HepG2 (cell line): ENCODE measurements at regions not wholly inside any gene's neighbourhood (a gene's known extent, or its start where the extent isn't known, plus 50 kb on each side); places are given as distances from the start of the nearest gene placed in this dataset.

Experiments used
- ATAC-seq: fragments of 200-7000 bp; cut with Tn5 transposase; 3 replicates; pipeline ENCODE4 v1.9.1; 2020; ENCODE audit warnings: mild to moderate bottlenecking, moderate library complexity
- BruUV-seq: library from RNA; stranded (reverse); fragments of 400-500 nt; replicated peaks from 2 replicates; lab custom pipeline; 2021; lab: Mats Ljungman, UMichigan
- CTCF ChIA-PET: fragments of 300-600 bp; formaldehyde crosslinking; extraction: SDS; loops from one replicate; lab custom pipeline; 2021; ENCODE audit warnings: low total read pairs, inconsistent platforms, low intra/inter-chr PET ratio; lab: Yijun Ruan, JAX
- POLR2A ChIA-PET: fragments of 350-600 bp; sonication (Branson Sonifier 250); formaldehyde crosslinking; loops from one replicate; lab custom pipeline; 2020; ENCODE audit warnings: antibody characterized with exemption, inconsistent platforms; lab: Yijun Ruan, JAX
- DNase-seq: peaks from one replicate; pipeline ENCODE4 v3.0.0-alpha.2; 2015; ENCODE audit warnings: low spot score
- FAIRE-seq: peaks from 3 replicates; lab custom pipeline; 2011; peaks lifted over from hg19 to GRCh38; lab: Jason Lieb, UNC
- H2AFZ ChIP-seq: one replicate; pipeline ENCODE4 v1.6.1; 2011; ENCODE audit warnings: low read length, inconsistent platforms
- H3K27ac ChIP-seq: fragments of 300-600 bp; 3 replicates; pipeline ENCODE4 v1.8.0; 2011; ENCODE audit warnings: mixed run types, mild to moderate bottlenecking, mixed read lengths, low read length, inconsistent platforms; ENCODE audit not compliant: insufficient read depth; ENCODE audit errors: extremely low read length
- H3K27me3 ChIP-seq, 2 experiments: fragments of 200-600 bp in 1 of 2; 2 replicates in 1 of 2; 3 replicates in 1 of 2; pipeline versions ENCODE4 v1.6.0 to v1.8.0; 2011; ENCODE audit warnings: low read length in 2 of 2, mild to moderate bottlenecking in 2 of 2, moderate library complexity in 2 of 2, inconsistent platforms in 1 of 2; ENCODE audit not compliant: insufficient read depth in 2 of 2, control insufficient read depth in 1 of 2
- H3K36me3 ChIP-seq, 2 experiments: fragments of 200-600 bp in 1 of 2; replicated peaks in 1 of 2; 2 replicates in 1 of 2; 3 replicates in 1 of 2; pipeline versions ENCODE4 v1.5.1 to v1.8.0; 2011; ENCODE audit warnings: low read length in 2 of 2, inconsistent platforms in 1 of 2; ENCODE audit not compliant: insufficient read depth in 2 of 2, control insufficient read depth in 1 of 2
- H3K4me1 ChIP-seq: 2 replicates; pipeline ENCODE4 v1.5.1; 2012; ENCODE audit warnings: low read length, inconsistent platforms; ENCODE audit not compliant: insufficient read depth
- H3K4me2 ChIP-seq: 2 replicates; pipeline ENCODE4 v1.6.0; 2011; ENCODE audit warnings: low read depth, low read length, inconsistent platforms
- H3K4me3 ChIP-seq, 3 experiments: fragments of 200-600 bp in 1 of 3; sonication (generic), shearing (Covaris generic) in 1 of 3; replicated peaks in 1 of 3; 2 replicates each; pipeline ENCODE4 v1.5.1; 2011 to 2016; ENCODE audit warnings: low read length in 3 of 3, inconsistent platforms in 2 of 3, low read depth in 2 of 3, mild to moderate bottlenecking in 2 of 3, control low read depth in 1 of 3, mixed read lengths in 1 of 3; ENCODE audit not compliant: insufficient read depth in 1 of 3
- H3K79me2 ChIP-seq: one replicate; pipeline ENCODE4 v1.6.1; 2011; ENCODE audit warnings: low read length, inconsistent platforms; ENCODE audit not compliant: insufficient read depth
- H3K9ac ChIP-seq: 2 replicates; pipeline ENCODE4 v1.6.0; 2011; ENCODE audit warnings: mild to moderate bottlenecking, low read depth, low read length, inconsistent platforms; ENCODE audit not compliant: insufficient read depth
- H3K9me3 ChIP-seq: 2 replicates; pipeline ENCODE4 v1.5.1; 2012; ENCODE audit warnings: mild to moderate bottlenecking, low read length
- H4K20me1 ChIP-seq: 2 replicates; pipeline ENCODE4 v1.6.0; 2011; ENCODE audit warnings: inconsistent platforms, mild to moderate bottlenecking, low read length, moderate library complexity; ENCODE audit not compliant: insufficient read depth
- ATF7 ChIP-seq, 2 experiments: fragments of 450-650 bp in 1 of 2; sonication (generic) in 1 of 2; formaldehyde crosslinking in 1 of 2; IDR thresholded peaks; 2 replicates each; pipeline versions ENCODE4 v1.4.0 to v1.6.1; 2016 to 2020; ENCODE audit warnings: antibody characterized with exemption in 1 of 2, mild to moderate bottlenecking in 1 of 2, missing genetic modification reagents in 1 of 2
- CREB1 ChIP-seq, 2 experiments: fragments of 450-650 bp in 1 of 2; IDR thresholded peaks; 2 replicates each; pipeline ENCODE4 v1.6.1; 2016 to 2017; ENCODE audit warnings: control low read depth in 1 of 2, mild to moderate bottlenecking in 1 of 2, missing compliant biosample characterization in 1 of 2, missing genetic modification characterization in 1 of 2
- FLYWCH1 ChIP-seq: sonication (generic); formaldehyde crosslinking; IDR thresholded peaks from 2 replicates; pipeline ENCODE4 v1.8.1; 2023; ENCODE audit warnings: mild to moderate bottlenecking, missing genetic modification reagents
- SOX5 ChIP-seq: IDR thresholded peaks from 2 replicates; pipeline ENCODE4 v1.6.1; 2016; ENCODE audit warnings: borderline replicate concordance
- WGBS: methylation state at CpG from one replicate; pipeline ENCODE4 v1.1.6; 2017; ENCODE audit warnings: low lambda C conversion rate; 5-methylcytosine and 5-hydroxymethylcytosine counted together
- in situ Hi-C: cut with HindIII; loops from 2 replicates; pipeline ENCODE4 v1.10.0; 2017; ENCODE audit warnings: low pct_unique_long_range_greater_than_20kb; ENCODE audit not compliant: extremely low pct_ligation_motif_present
- intact Hi-C: fragments of 100-400 bp; cut with micrococcal nuclease; formaldehyde crosslinking; loops from one replicate; pipeline ENCODE4 v1.10.0; 2022; ENCODE audit not compliant: unreplicated experiment
- TF ChIP-seq, protein P1 (sequence below): sonication (generic); formaldehyde crosslinking; IDR thresholded peaks from 2 replicates; pipeline ENCODE4 v1.5.1; 2020; ENCODE audit warnings: mild to moderate bottlenecking, missing genetic modification reagents, moderate library complexity
- TF ChIP-seq, protein P2 (sequence below): sonication (generic); formaldehyde crosslinking; IDR thresholded peaks from 2 replicates; pipeline ENCODE4 v1.4.0; 2020; ENCODE audit warnings: low read depth, mild to moderate bottlenecking, missing genetic modification reagents
- TF ChIP-seq, protein P3 (sequence below): sonication (generic); formaldehyde crosslinking; IDR thresholded peaks from 2 replicates; pipeline ENCODE4 v1.4.0; 2020; ENCODE audit warnings: missing genetic modification reagents
- TF ChIP-seq, protein P4 (sequence below): sonication (generic); formaldehyde crosslinking; IDR thresholded peaks from 2 replicates; pipeline ENCODE4 v1.5.0; 2020; ENCODE audit warnings: mild to moderate bottlenecking, missing genetic modification reagents, moderate library complexity

DNA sequence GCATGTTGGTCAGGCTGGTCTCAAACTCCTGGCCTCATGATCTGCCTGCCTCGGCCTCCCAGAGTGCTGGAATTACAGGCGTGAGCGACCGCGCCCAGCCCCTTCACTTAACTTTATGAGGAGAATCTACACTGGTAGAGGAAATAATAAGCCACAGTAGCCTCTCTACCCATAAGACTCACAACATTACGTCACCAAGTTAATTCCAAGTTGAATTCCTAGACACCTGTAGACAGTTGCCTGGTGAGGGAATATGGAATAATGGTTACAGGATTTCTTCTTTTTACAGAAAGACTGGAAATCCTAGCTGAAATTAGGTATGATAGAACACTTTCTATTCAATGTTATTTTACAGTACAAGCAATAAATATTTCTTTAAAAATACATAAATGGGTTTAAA lies 854.5 kb upstream of the EYS start:
- ATAC-seq: no peak
- no peaks in the 10 kb centered on the region for H4K20me1 ChIP-seq
- no peaks in the 10 kb centered on the region for H3K9me3 ChIP-seq
- DNase-seq: no peak
- ChIA-PET CTCF (no interaction called here), POLR2A (no interaction called here)
- no peaks in the 10 kb centered on the region for H3K36me3 ChIP-seq
- WGBS: 67% methylated on average over 6 of the region's 6 CpGs
- BruUV-seq: no TSS peak
- H3K79me2 ChIP-seq: no peaks in the 10 kb centered on the region
- no peaks in the 10 kb centered on the region for H3K4me1 ChIP-seq
- H3K27me3 ChIP-seq: no peaks in the 10 kb centered on the region
- no peak overlapping the region for H3K4me2 ChIP-seq
- H2AFZ ChIP-seq: no peak overlapping the region
- FAIRE-seq: no peak
- in situ Hi-C loops: no loop called here
- TF ChIP-seq SOX5 (CRISPR knock-in tag) (no peak), CREB1 (IDR thresholded peaks at IDR 0.05) (0 out of 2 replicates have a peak, but pooled peaks have one; percentile 44), CREB1 (CRISPR knock-in tag; IDR thresholded peaks at IDR 0.05) (no peak), ATF7 (IDR thresholded peaks at IDR 0.05) (peak; percentile 90), ATF7 (CRISPR knock-in tag; IDR thresholded peaks at IDR 0.05) (no peak)
- no peak overlapping the region for H3K27ac ChIP-seq
- intact Hi-C loops: no loop called here
- H3K4me3 ChIP-seq: no peak overlapping the region
- no peak overlapping the region for H3K9ac ChIP-seq

DNA sequence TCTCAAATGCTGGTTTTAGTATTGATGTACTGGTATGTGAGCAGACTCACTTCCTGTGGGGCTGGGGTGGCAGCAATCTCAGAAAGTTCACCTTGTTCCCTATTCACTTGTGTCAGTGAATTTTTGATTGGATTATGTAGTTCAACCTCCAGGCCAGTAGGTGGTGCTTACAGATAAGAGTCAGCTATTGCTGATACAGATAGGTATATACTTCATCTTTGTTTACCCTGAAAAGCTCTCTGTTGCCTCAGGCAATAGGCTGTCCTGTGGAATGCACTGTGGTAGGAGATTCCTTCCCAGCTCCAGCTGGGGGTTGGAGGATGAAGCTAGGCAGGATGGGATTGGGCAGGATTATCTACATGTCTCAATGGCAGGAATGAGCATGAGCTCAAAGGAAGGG lies 851.2 kb upstream of the EYS start:
- no peak overlapping the region for H3K27ac ChIP-seq
- no TSS peak for BruUV-seq
- H3K4me1 ChIP-seq: no peaks in the 10 kb centered on the region
- in situ Hi-C loops: no loop called here
- DNase-seq (peak; percentile 7), FAIRE-seq (no peak), ATAC-seq (peak; percentile 68)
- H2AFZ ChIP-seq: no peak overlapping the region
- H3K9me3 ChIP-seq: peaks cover 7% of the 10 kb centered on the region; the same call in 1 of the 2 replicates
- no peak overlapping the region for H3K4me2 ChIP-seq
- ChIA-PET CTCF (no interaction called here), POLR2A (no interaction called here)
- no peak overlapping the region for H3K9ac ChIP-seq
- no peaks in the 10 kb centered on the region for H3K36me3 ChIP-seq
- no peaks in the 10 kb centered on the region for H3K79me2 ChIP-seq
- no peak overlapping the region for H3K4me3 ChIP-seq
- no peaks in the 10 kb centered on the region for H3K27me3 ChIP-seq
- intact Hi-C loops: no loop called here
- H4K20me1 ChIP-seq: no peaks in the 10 kb centered on the region
- TF ChIP-seq, protein P1, sequence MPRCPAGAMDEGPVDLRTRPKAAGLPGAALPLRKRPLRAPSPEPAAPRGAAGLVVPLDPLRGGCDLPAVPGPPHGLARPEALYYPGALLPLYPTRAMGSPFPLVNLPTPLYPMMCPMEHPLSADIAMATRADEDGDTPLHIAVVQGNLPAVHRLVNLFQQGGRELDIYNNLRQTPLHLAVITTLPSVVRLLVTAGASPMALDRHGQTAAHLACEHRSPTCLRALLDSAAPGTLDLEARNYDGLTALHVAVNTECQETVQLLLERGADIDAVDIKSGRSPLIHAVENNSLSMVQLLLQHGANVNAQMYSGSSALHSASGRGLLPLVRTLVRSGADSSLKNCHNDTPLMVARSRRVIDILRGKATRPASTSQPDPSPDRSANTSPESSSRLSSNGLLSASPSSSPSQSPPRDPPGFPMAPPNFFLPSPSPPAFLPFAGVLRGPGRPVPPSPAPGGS (CRISPR knock-in tag): no peak
- no peak for TF ChIP-seq FLYWCH1 (CRISPR knock-in tag)
- TF ChIP-seq, protein P2, sequence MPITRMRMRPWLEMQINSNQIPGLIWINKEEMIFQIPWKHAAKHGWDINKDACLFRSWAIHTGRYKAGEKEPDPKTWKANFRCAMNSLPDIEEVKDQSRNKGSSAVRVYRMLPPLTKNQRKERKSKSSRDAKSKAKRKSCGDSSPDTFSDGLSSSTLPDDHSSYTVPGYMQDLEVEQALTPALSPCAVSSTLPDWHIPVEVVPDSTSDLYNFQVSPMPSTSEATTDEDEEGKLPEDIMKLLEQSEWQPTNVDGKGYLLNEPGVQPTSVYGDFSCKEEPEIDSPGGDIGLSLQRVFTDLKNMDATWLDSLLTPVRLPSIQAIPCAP: no peak
- TF ChIP-seq, protein P3, sequence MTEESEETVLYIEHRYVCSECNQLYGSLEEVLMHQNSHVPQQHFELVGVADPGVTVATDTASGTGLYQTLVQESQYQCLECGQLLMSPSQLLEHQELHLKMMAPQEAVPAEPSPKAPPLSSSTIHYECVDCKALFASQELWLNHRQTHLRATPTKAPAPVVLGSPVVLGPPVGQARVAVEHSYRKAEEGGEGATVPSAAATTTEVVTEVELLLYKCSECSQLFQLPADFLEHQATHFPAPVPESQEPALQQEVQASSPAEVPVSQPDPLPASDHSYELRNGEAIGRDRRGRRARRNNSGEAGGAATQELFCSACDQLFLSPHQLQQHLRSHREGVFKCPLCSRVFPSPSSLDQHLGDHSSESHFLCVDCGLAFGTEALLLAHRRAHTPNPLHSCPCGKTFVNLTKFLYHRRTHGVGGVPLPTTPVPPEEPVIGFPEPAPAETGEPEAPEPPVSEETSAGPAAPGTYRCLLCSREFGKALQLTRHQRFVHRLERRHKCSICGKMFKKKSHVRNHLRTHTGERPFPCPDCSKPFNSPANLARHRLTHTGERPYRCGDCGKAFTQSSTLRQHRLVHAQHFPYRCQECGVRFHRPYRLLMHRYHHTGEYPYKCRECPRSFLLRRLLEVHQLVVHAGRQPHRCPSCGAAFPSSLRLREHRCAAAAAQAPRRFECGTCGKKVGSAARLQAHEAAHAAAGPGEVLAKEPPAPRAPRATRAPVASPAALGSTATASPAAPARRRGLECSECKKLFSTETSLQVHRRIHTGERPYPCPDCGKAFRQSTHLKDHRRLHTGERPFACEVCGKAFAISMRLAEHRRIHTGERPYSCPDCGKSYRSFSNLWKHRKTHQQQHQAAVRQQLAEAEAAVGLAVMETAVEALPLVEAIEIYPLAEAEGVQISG: peak; percentile 87
- TF ChIP-seq, protein P4, sequence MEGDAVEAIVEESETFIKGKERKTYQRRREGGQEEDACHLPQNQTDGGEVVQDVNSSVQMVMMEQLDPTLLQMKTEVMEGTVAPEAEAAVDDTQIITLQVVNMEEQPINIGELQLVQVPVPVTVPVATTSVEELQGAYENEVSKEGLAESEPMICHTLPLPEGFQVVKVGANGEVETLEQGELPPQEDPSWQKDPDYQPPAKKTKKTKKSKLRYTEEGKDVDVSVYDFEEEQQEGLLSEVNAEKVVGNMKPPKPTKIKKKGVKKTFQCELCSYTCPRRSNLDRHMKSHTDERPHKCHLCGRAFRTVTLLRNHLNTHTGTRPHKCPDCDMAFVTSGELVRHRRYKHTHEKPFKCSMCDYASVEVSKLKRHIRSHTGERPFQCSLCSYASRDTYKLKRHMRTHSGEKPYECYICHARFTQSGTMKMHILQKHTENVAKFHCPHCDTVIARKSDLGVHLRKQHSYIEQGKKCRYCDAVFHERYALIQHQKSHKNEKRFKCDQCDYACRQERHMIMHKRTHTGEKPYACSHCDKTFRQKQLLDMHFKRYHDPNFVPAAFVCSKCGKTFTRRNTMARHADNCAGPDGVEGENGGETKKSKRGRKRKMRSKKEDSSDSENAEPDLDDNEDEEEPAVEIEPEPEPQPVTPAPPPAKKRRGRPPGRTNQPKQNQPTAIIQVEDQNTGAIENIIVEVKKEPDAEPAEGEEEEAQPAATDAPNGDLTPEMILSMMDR (CRISPR knock-in tag): peak; percentile 43
